GM10266 (cell line): ENCODE measurements at regions not wholly inside any gene's neighbourhood (a gene's known extent, or its start where the extent isn't known, plus 50 kb on each side); places are given as distances from the start of the nearest gene placed in this dataset.

Experiments
- DNase-seq: peaks from one replicate; pipeline ENCODE4 v3.0.0; 2012; ENCODE audit errors: extremely low spot score
- TF ChIP-seq, protein P1 (sequence below): IDR thresholded peaks from 2 replicates; pipeline ENCODE4 v1.5.1; 2012; ENCODE audit warnings: mild to moderate bottlenecking, low read depth; ENCODE audit not compliant: control insufficient read depth, insufficient read depth; ENCODE audit errors: missing control alignments

DNA sequence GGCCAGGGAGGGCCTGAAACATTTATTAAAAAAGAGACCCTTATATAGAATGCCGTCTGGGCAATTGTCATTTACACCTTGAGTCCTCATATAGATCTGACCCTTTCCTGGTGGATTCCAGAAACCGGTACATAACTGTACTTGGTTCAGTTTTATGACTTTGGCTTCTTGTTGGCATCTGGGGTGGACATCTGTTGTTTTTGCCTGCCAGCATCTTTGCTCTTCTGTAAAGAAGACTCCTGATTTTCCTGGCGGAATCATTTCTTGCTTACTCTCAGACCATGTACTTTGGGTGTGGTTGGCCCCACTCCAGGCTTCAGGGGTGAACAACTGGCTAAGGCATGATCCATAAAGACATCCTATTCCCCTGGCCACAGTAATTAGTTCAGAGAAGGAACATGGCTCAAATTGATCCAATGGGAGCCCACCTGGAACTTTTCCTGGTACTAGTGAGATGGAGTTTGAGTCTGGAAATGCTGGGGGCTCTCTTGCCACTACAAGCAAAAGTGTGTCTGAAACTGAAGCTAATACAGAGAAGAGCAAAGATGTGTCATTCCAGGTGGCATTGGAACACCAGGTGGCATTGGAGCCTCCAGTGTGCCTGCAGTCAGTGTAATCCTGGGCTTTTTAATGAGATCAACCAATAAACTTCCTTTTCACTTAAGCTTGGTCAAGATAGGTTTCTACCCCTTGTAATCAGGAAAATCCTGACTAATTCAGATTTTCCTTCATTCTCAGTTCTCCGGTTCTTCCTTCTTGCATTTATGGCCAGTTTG lies 332.5 kb upstream of the CAMK1G start:
- DNase-seq = no peak
- TF ChIP-seq, protein P1, sequence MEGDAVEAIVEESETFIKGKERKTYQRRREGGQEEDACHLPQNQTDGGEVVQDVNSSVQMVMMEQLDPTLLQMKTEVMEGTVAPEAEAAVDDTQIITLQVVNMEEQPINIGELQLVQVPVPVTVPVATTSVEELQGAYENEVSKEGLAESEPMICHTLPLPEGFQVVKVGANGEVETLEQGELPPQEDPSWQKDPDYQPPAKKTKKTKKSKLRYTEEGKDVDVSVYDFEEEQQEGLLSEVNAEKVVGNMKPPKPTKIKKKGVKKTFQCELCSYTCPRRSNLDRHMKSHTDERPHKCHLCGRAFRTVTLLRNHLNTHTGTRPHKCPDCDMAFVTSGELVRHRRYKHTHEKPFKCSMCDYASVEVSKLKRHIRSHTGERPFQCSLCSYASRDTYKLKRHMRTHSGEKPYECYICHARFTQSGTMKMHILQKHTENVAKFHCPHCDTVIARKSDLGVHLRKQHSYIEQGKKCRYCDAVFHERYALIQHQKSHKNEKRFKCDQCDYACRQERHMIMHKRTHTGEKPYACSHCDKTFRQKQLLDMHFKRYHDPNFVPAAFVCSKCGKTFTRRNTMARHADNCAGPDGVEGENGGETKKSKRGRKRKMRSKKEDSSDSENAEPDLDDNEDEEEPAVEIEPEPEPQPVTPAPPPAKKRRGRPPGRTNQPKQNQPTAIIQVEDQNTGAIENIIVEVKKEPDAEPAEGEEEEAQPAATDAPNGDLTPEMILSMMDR = no peak

GRCh38 chr1:209256766-209257350 lies 326.7 kb upstream of the CAMK1G start:
- no peak for DNase-seq
- TF ChIP-seq, protein P1 = no peak

DNA sequence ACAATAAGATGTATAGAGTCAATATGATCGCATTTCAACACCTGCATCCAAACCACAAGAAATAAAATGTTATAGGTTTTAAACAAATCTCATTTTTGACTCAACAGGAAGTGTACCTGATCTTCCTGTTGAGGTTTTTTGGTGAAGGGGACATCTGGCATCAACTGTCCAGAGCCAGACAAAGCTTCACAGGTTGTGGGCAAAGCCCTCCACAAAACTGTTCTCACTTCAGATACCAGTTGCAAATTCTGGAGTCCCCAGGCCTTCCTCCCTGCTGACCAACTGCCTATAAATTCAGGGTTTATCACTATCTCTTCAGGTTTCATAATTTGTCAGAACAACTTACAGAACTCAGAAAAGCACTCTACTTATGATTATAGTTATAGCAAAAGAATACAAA lies 326.1 kb upstream of the CAMK1G start:
- TF ChIP-seq, protein P1 = no peak
- DNase-seq = no peak

- no peak for DNase-seq
- TF ChIP-seq, protein P1 = no peak
Observed at GRCh38 chr1:209260136-209260535, 323.4 kb upstream of the CAMK1G start.

DNA sequence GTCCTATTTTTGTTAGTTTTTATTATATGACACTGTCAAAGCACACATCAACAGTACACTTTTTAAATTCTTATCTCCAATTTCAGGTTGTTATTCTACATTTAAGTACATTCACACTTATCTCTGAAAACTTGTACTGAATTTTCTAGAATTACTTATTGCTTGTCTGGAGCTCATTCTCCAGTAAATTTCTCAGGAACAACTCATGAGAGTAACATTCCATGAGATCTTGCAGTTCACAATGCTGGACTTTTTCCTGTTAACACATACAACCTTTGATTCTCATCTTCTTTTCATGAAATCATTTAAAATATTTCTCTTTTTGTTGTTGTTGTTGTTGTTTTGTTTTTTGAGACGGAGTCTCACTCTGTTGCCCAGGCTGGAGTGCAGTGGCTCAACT lies 320.9 kb upstream of the CAMK1G start:
- TF ChIP-seq, protein P1 = no peak
- no peak for DNase-seq

- DNase-seq = no peak
- TF ChIP-seq, protein P1 = no peak
Observed at GRCh38 chr1:209265301-209265700, 318.2 kb upstream of the CAMK1G start.

DNA sequence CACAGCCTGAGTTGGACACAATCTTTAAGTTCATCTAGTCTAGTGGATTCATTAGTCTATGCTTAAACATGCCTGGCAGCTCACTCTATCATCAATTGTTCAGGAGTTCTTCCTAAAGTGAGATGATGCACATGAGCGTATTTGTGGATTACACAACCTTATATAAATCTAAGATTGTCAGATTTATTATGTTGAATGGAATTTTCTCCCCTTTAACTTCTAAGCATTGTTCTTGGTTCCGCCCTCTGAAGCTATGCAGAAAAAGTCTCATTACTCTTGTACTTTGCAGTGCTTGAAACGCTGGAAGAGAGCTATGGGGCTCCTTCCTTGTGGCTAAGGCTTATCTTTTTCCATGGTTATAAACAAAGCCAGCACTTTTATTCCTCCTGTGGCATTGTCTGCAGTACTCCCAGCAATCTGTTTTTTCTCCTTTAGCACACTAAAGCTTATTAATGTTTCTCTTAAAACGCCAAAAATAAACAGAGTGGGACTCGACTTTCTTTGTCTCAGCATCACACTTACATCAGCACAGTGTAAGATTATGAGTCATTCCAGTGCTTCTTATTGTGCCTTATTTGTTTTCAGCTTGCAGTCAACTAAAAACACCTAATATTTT lies 316.8 kb upstream of the CAMK1G start:
- TF ChIP-seq, protein P1 = no peak
- no peak for DNase-seq
